ENCODE measurements at regions not wholly inside any gene's neighbourhood (a gene's known extent, or its start where the extent isn't known, plus 50 kb on each side); places are given as distances from the start of the nearest gene placed in this dataset.

DNA sequence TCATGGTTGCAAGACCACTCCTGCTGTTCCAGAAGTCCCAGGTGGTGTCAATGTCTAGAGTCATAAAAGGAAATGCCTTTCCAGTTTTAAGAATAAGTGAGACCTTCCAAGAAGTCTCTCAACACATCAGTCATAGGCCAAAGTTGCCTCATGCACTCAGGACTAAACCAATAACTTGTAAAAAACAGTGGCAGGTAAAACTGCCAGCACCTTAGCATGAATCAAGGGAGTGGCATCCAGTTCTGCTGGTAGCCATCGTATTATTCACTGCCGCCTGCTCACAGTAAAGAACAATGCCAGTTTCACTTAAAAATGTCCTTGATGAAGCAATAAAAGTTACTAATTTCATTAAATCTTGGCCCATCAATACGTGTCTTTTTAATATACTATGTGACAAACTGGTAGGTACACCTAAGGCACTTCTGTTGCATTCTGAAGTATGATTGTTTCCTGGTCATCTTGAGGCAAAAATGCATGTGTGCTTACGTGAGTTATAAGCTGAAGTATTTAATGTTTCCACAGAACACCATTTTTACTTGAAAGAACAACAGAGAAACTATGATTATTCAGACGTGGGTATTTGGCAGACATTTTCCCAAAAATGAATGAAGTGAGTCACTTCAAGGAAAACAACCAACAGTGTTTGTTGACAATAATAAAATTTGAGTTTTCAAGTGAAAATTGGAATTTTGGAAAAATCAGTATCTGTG lies 125.2 kb upstream of the SNX19 start:
- TF ChIP-seq, protein P1, sequence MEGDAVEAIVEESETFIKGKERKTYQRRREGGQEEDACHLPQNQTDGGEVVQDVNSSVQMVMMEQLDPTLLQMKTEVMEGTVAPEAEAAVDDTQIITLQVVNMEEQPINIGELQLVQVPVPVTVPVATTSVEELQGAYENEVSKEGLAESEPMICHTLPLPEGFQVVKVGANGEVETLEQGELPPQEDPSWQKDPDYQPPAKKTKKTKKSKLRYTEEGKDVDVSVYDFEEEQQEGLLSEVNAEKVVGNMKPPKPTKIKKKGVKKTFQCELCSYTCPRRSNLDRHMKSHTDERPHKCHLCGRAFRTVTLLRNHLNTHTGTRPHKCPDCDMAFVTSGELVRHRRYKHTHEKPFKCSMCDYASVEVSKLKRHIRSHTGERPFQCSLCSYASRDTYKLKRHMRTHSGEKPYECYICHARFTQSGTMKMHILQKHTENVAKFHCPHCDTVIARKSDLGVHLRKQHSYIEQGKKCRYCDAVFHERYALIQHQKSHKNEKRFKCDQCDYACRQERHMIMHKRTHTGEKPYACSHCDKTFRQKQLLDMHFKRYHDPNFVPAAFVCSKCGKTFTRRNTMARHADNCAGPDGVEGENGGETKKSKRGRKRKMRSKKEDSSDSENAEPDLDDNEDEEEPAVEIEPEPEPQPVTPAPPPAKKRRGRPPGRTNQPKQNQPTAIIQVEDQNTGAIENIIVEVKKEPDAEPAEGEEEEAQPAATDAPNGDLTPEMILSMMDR (IDR thresholded peaks at IDR 0.05; ENCODE audit: insufficient read depth, low read length, severe bottlenecking) = no peak
- no peak for FAIRE-seq
- Histone ChIP-seq H3K4me3 (ENCODE audit: low read depth, low read length) (no peak overlapping the region), H3K27me3 (ENCODE audit: control insufficient read depth, insufficient read depth, low read length) (no peaks in the 10 kb centered on the region), H3K36me3 (ENCODE audit: control insufficient read depth, insufficient read depth, low read length) (no peaks in the 10 kb centered on the region)
- peak; percentile 96 for DNase-seq (ENCODE audit: low read depth)

GRCh38 chr11:131042041-131042390 lies 125.7 kb upstream of the SNX19 start:
- FAIRE-seq = no peak
- H3K4me3 ChIP-seq (ENCODE audit: low read depth, low read length) = no peak overlapping the region
- no peaks in the 10 kb centered on the region for H3K27me3 ChIP-seq (ENCODE audit: control insufficient read depth, insufficient read depth, low read length)
- DNase-seq (ENCODE audit: low read depth) = peak; percentile 73
- TF ChIP-seq, protein P1 (IDR thresholded peaks at IDR 0.05; ENCODE audit: insufficient read depth, low read length, severe bottlenecking) = no peak
- no peaks in the 10 kb centered on the region for H3K36me3 ChIP-seq (ENCODE audit: control insufficient read depth, insufficient read depth, low read length)

DNA sequence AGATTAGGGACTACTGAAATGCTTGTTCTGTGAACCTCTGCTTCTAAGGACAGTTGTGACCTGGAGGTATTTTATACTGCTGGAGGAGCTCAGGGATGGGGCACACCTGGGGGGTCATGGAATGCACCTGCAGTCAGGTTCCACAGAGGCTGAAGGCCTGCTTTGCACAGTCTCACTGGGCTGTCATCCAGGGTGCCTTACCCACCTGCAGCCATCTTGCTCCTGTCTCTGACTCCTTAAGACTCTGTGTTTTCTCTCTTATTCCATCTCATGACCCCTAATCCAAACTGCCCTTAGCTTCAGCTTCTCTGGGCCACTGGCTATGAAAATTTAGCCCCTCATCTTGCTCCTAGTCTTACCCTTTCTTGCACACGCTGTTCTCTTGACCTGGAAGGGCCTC lies 127.0 kb upstream of the SNX19 start:
- no peak overlapping the region for H3K4me3 ChIP-seq (ENCODE audit: low read depth, low read length)
- no peaks in the 10 kb centered on the region for H3K36me3 ChIP-seq (ENCODE audit: control insufficient read depth, insufficient read depth, low read length)
- FAIRE-seq (no peak), DNase-seq (ENCODE audit: low read depth) (no peak)
- no peaks in the 10 kb centered on the region for H3K27me3 ChIP-seq (ENCODE audit: control insufficient read depth, insufficient read depth, low read length)
- TF ChIP-seq, protein P1 (IDR thresholded peaks at IDR 0.05; ENCODE audit: insufficient read depth, low read length, severe bottlenecking) = no peak

- no peak for FAIRE-seq
- Histone ChIP-seq H3K27me3 (ENCODE audit: control insufficient read depth, insufficient read depth, low read length) (no peaks in the 10 kb centered on the region), H3K4me3 (ENCODE audit: low read depth, low read length) (no peak overlapping the region), H3K36me3 (ENCODE audit: control insufficient read depth, insufficient read depth, low read length) (no peaks in the 10 kb centered on the region)
- TF ChIP-seq, protein P1 (IDR thresholded peaks at IDR 0.05; ENCODE audit: insufficient read depth, low read length, severe bottlenecking) = no peak
- DNase-seq (ENCODE audit: low read depth) = no peak
Measured at GRCh38 chr11:131044851-131045250, 128.6 kb upstream of the SNX19 start.

DNA sequence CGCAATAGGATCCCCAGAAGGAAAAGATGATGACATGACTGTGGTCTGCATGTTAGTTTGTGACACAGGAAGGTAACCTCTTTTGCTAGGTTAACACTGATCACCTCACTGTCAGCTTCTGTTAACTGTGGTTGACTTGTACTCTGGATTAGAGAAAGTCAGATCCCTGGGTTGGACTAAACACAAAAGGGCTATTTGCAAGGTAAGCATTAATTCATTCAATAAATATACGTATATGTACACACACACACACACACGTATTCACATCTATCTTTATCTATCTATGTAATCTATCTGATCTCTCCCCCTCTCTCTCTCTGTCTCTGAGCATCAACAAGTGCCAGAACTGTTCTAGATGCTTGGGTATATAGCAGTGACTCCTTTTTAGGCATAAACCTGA lies 136.1 kb upstream of the SNX19 start:
- no peak for FAIRE-seq
- no peak overlapping the region for H3K4me3 ChIP-seq (ENCODE audit: low read depth, low read length)
- no peaks in the 10 kb centered on the region for H3K36me3 ChIP-seq (ENCODE audit: control insufficient read depth, insufficient read depth, low read length)
- H3K27me3 ChIP-seq (ENCODE audit: control insufficient read depth, insufficient read depth, low read length) = no peaks in the 10 kb centered on the region
- TF ChIP-seq, protein P1 (IDR thresholded peaks at IDR 0.05; ENCODE audit: insufficient read depth, low read length, severe bottlenecking) = no peak
- no peak for DNase-seq (ENCODE audit: low read depth)

DNA sequence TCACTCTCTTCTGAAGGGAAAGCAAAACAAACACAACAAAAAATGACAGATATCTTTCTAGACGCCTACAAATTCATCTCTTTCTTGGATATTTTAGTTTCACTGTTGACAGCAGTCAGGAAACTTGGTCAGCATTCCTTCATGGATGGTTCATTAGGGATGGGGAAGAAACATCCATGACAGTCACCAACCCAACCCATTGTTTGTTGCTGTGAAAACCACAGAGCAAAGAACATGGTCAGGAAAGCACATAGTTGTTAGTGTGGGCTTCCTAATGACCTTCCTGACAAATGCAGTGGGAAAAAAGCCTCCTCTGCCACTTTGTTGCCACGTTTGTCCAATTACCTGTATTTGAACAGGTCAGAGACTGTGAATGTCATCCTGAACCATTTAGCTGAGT lies 139.8 kb upstream of the SNX19 start:
- no peak for DNase-seq (ENCODE audit: low read depth)
- Histone ChIP-seq H3K27me3 (ENCODE audit: control insufficient read depth, insufficient read depth, low read length) (no peaks in the 10 kb centered on the region), H3K4me3 (ENCODE audit: low read depth, low read length) (no peak overlapping the region), H3K36me3 (ENCODE audit: control insufficient read depth, insufficient read depth, low read length) (no peaks in the 10 kb centered on the region)
- no peak for FAIRE-seq
- TF ChIP-seq, protein P1 (IDR thresholded peaks at IDR 0.05; ENCODE audit: insufficient read depth, low read length, severe bottlenecking) = no peak

All from bronchial epithelial cell (primary cell).